H9 (cell line): ENCODE measurements at regions not wholly inside any gene's neighbourhood (a gene's known extent, or its start where the extent isn't known, plus 50 kb on each side); places are given as distances from the start of the nearest gene placed in this dataset.

Experiments used
- DNase-seq: peaks from one replicate; pipeline ENCODE4 v3.0.0-alpha.2; 2017
- H2AFZ ChIP-seq: one replicate; pipeline ENCODE4 v1.6.1; 2013; ENCODE audit warnings: mild to moderate bottlenecking, low read length, control low read depth, moderate library complexity
- H2AK5ac ChIP-seq: 2 replicates; pipeline ENCODE4 v1.6.1; 2013; ENCODE audit warnings: low read length, control low read depth, mixed read lengths; ENCODE audit not compliant: insufficient read length
- H2BK120ac ChIP-seq: one replicate; pipeline ENCODE4 v1.6.1; 2013; ENCODE audit warnings: low read depth, mild to moderate bottlenecking, low read length, control low read depth, inconsistent platforms; ENCODE audit not compliant: poor library complexity, severe bottlenecking
- H2BK12ac ChIP-seq: 2 replicates; pipeline ENCODE4 v1.6.1; 2013; ENCODE audit warnings: low read length, control low read depth, mixed read lengths, low read depth; ENCODE audit not compliant: insufficient read length
- H2BK15ac ChIP-seq: 2 replicates; pipeline ENCODE4 v1.6.1; 2013; ENCODE audit warnings: low read depth, low read length, control low read depth
- H2BK20ac ChIP-seq: one replicate; pipeline ENCODE4 v1.6.1; 2013; ENCODE audit warnings: low read depth, mild to moderate bottlenecking, low read length, control low read depth, inconsistent platforms; ENCODE audit not compliant: poor library complexity, severe bottlenecking
- H2BK5ac ChIP-seq: 2 replicates; pipeline ENCODE4 v1.6.1; 2013; ENCODE audit warnings: low read length, control low read depth, mixed read lengths; ENCODE audit not compliant: insufficient read length
- H3K14ac ChIP-seq: 2 replicates; pipeline ENCODE4 v1.6.1; 2013; ENCODE audit warnings: low read length, control low read depth; ENCODE audit not compliant: insufficient read depth
- H3K18ac ChIP-seq: 2 replicates; pipeline ENCODE4 v1.6.1; 2013; ENCODE audit warnings: low read depth, mild to moderate bottlenecking, mixed read lengths, low read length, control low read depth; ENCODE audit not compliant: insufficient read length
- H3K23ac ChIP-seq: 2 replicates; pipeline ENCODE4 v1.6.1; 2013; ENCODE audit warnings: low read length, control low read depth, mixed read lengths, low read depth; ENCODE audit not compliant: insufficient read length
- H3K23me2 ChIP-seq: 2 replicates; pipeline ENCODE4 v1.6.1; 2013; ENCODE audit warnings: low read depth, mild to moderate bottlenecking, mixed read lengths, low read length, control low read depth; ENCODE audit not compliant: insufficient read length, poor library complexity, severe bottlenecking
- H3K27ac ChIP-seq: 2 replicates; pipeline ENCODE4 v1.5.1; 2013; ENCODE audit warnings: low read length, control low read depth, mixed read lengths, low read depth; ENCODE audit not compliant: insufficient read length
- H3K27me3 ChIP-seq: 2 replicates; pipeline ENCODE4 v1.6.1; 2013; ENCODE audit warnings: low read length, control low read depth, inconsistent platforms; ENCODE audit not compliant: insufficient read depth
- H3K4ac ChIP-seq: 2 replicates; pipeline ENCODE4 v1.6.1; 2013; ENCODE audit warnings: low read depth, mild to moderate bottlenecking, control low read depth, inconsistent platforms, low read length, moderate library complexity
- H3K4me1 ChIP-seq: 2 replicates; pipeline ENCODE4 v1.6.1; 2013; ENCODE audit warnings: low read length, control low read depth, inconsistent platforms; ENCODE audit not compliant: insufficient read depth
- H3K4me2 ChIP-seq: 2 replicates; pipeline ENCODE4 v1.6.1; 2013; ENCODE audit warnings: low read length, control low read depth, mixed read lengths; ENCODE audit not compliant: insufficient read length, insufficient read depth
- H3K56ac ChIP-seq: 2 replicates; pipeline ENCODE4 v1.6.1; 2013; ENCODE audit warnings: low read depth, mild to moderate bottlenecking, mixed read lengths, low read length, control low read depth; ENCODE audit not compliant: insufficient read length
- H3K79me1 ChIP-seq: 2 replicates; pipeline ENCODE4 v1.6.1; 2013; ENCODE audit warnings: low read depth, mild to moderate bottlenecking, moderate library complexity, low read length, control low read depth, inconsistent platforms; ENCODE audit not compliant: insufficient read depth, poor library complexity, severe bottlenecking
- H3K79me2 ChIP-seq: 2 replicates; pipeline ENCODE4 v1.6.1; 2013; ENCODE audit warnings: low read length, control low read depth, inconsistent platforms; ENCODE audit not compliant: insufficient read depth
- H3K9ac ChIP-seq: 2 replicates; pipeline ENCODE4 v1.6.1; 2013; ENCODE audit warnings: low read length, control low read depth, mixed read lengths; ENCODE audit not compliant: insufficient read length; ENCODE audit errors: extremely low read depth
- H3K9me3 ChIP-seq: one replicate; pipeline ENCODE4 v1.6.1; 2013; ENCODE audit warnings: low read depth, low read length, inconsistent platforms; ENCODE audit not compliant: control insufficient read depth
- H3T11ph ChIP-seq: one replicate; pipeline ENCODE4 v1.6.1; 2013; ENCODE audit warnings: mild to moderate bottlenecking, low read length, control low read depth, inconsistent platforms
- H4K20me1 ChIP-seq: one replicate; pipeline ENCODE4 v1.6.1; 2013; ENCODE audit not compliant: control insufficient read depth, insufficient read length, insufficient read depth
- H4K5ac ChIP-seq: 2 replicates; pipeline ENCODE4 v1.6.1; 2013; ENCODE audit warnings: low read depth, mild to moderate bottlenecking, mixed read lengths, low read length, control low read depth; ENCODE audit not compliant: insufficient read length
- H4K8ac ChIP-seq: replicated peaks from 2 replicates; pipeline ENCODE4 v1.6.1; 2013; ENCODE audit warnings: low read length, control low read depth, mixed read lengths, low read depth; ENCODE audit not compliant: insufficient read length
- H4K91ac ChIP-seq: 2 replicates; pipeline ENCODE4 v1.6.1; 2013; ENCODE audit warnings: low read depth, mild to moderate bottlenecking, moderate library complexity, mixed read lengths, low read length, control low read depth; ENCODE audit not compliant: insufficient read length
- H3K27ac Mint-ChIP-seq, 3 experiments: 2 replicates in 2 of 3; 3 replicates in 1 of 3; pipeline ENCODE4 v1.8.0; 2020 to 2021; ENCODE audit warnings: mixed read lengths in 3 of 3, mild to moderate bottlenecking in 1 of 3, moderate library complexity in 1 of 3
- H3K27me3 Mint-ChIP-seq: 2 replicates; pipeline ENCODE4 v1.8.0; 2021; ENCODE audit warnings: low read depth, mild to moderate bottlenecking, moderate library complexity, mixed read lengths
- H3K36me3 Mint-ChIP-seq, 3 experiments: 2 replicates in 2 of 3; 3 replicates in 1 of 3; pipeline ENCODE4 v1.8.0; 2020 to 2021; ENCODE audit warnings: low read depth in 3 of 3, mixed read lengths in 3 of 3; ENCODE audit not compliant: insufficient read depth in 1 of 3
- H3K4me1 Mint-ChIP-seq, 2 experiments: 2 replicates each; pipeline ENCODE4 v1.8.0; 2020; ENCODE audit warnings: mixed read lengths in 2 of 2
- H3K4me3 Mint-ChIP-seq, 2 experiments: 2 replicates in 1 of 2; 3 replicates in 1 of 2; pipeline ENCODE4 v1.8.0; 2020 to 2021; ENCODE audit warnings: mild to moderate bottlenecking in 2 of 2, mixed read lengths in 2 of 2, moderate library complexity in 1 of 2
- H3K9me3 Mint-ChIP-seq, 2 experiments: 2 replicates in 1 of 2; 3 replicates in 1 of 2; pipeline ENCODE4 v1.8.0; 2020; ENCODE audit warnings: mild to moderate bottlenecking in 2 of 2, mixed read lengths in 2 of 2, moderate library complexity in 1 of 2
- CTCF ChIP-seq: fragments of 200-600 bp; sonication (generic); conservative IDR thresholded peaks from 3 replicates; pipeline ENCODE4 v1.8.0; 2021; ENCODE audit warnings: antibody characterized with exemption, mild to moderate bottlenecking
- WGBS: extraction: QIAGEN DNeasy Blood & Tissue Kit; methylation state at CpG from one replicate; pipeline ENCODE4 v1.1.7; 2013; ENCODE audit warnings: missing lambda C conversion rate, low lambda C conversion rate, mixed read lengths; ENCODE audit not compliant: insufficient read length; ENCODE audit errors: extremely low coverage; 5-methylcytosine and 5-hydroxymethylcytosine counted together

GRCh38 chr4:131347816-131348215, 1801.3 kb upstream of the PCDH10 start:
- Mint-ChIP-seq H3K27ac (no peak overlapping the region), H3K27me3 (no peaks in the 10 kb centered on the region), H3K4me3 (no peak overlapping the region), H3K36me3 (peaks cover 7 to 17% (median 10%) of the 10 kb centered on the region in 3 experiments), H3K9me3 (peaks cover 12% of the 10 kb centered on the region in 2 experiments), H3K4me1 (peaks cover 33 to 34% of the 10 kb centered on the region in 2 experiments)
- no peak overlapping the region for H4K5ac ChIP-seq
- H4K8ac ChIP-seq, result no peak overlapping the region
- no peak overlapping the region for H2BK5ac ChIP-seq
- no peak overlapping the region for H2BK20ac ChIP-seq
- no peaks in the 10 kb centered on the region for H4K20me1 ChIP-seq
- no peak overlapping the region for H3K9ac ChIP-seq
- no peak overlapping the region for H3K56ac ChIP-seq
- no peak for DNase-seq
- TF ChIP-seq CTCF, result no peak
- no peak overlapping the region for H3K27ac ChIP-seq
- H2BK120ac ChIP-seq, result no peak overlapping the region
- H3K79me2 ChIP-seq, result no peaks in the 10 kb centered on the region
- WGBS, result no CpG with 5 or more reads among the region's 2 CpGs
- no peak overlapping the region for H2AFZ ChIP-seq
- H4K91ac ChIP-seq, result no peak overlapping the region
- no peak overlapping the region for H3T11ph ChIP-seq
- no peaks in the 10 kb centered on the region for H3K23me2 ChIP-seq
- no peak overlapping the region for H3K4ac ChIP-seq
- no peak overlapping the region for H3K14ac ChIP-seq
- H3K4me2 ChIP-seq, result no peak overlapping the region
- no peaks in the 10 kb centered on the region for H3K27me3 ChIP-seq
- H2AK5ac ChIP-seq, result no peak overlapping the region
- no peak overlapping the region for H3K18ac ChIP-seq
- H3K4me1 ChIP-seq, result peaks cover 3% of the 10 kb centered on the region; the same call in 1 of the 2 replicates
- H3K79me1 ChIP-seq, result no peaks in the 10 kb centered on the region
- H3K9me3 ChIP-seq, result peaks cover 6% of the 10 kb centered on the region
- H2BK12ac ChIP-seq, result no peak overlapping the region
- H3K23ac ChIP-seq, result no peak overlapping the region
- no peak overlapping the region for H2BK15ac ChIP-seq
